ENCODE measurements at regions not wholly inside any gene's neighbourhood (a gene's known extent, or its start where the extent isn't known, plus 50 kb on each side); places are given as distances from the start of the nearest gene placed in this dataset.

DNA sequence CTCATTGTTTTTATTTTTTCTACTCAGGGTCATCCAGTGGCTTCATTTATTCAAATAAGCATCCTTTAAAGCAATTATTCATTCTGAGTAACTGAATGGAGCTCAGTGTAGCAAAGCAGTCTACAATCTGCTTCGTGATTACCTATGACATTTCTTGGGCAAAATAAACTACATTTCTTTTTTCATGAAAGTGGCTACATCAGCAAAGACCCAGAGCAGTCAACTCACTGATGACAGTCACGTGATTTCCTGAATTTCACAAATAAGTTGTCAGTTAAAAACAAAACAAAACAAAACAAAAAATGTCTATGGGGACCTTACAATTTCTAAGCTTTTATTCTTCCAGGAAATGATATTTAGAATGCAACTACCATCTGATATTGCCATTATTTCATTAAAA lies 182.1 kb downstream of the VEGFC start:
- Histone ChIP-seq H3T11ph (ENCODE audit: low read length) (no peak overlapping the region), H4K8ac (replicated peaks; ENCODE audit: insufficient read length, low read depth, low read length) (no peak overlapping the region), H3K56ac (ENCODE audit: insufficient read length, low read depth, low read length) (no peak overlapping the region), H3K4me1 (ENCODE audit: insufficient read depth, low read length) (no peaks in the 10 kb centered on the region), H3K4me2 (ENCODE audit: insufficient read depth, insufficient read length, low read length) (no peak overlapping the region), H2AFZ (ENCODE audit: low read length) (no peak overlapping the region), H3K4ac (ENCODE audit: low read depth, low read length) (no peak overlapping the region), H3K27me3 (ENCODE audit: insufficient read depth, low read length) (no peaks in the 10 kb centered on the region), H2BK20ac (ENCODE audit: low read depth, low read length, poor library complexity, severe bottlenecking) (no peak overlapping the region), H3K18ac (ENCODE audit: insufficient read length, low read depth, low read length) (no peak overlapping the region), H2BK5ac (ENCODE audit: insufficient read length, low read length) (no peak overlapping the region), H4K20me1 (ENCODE audit: control insufficient read depth, insufficient read depth, insufficient read length) (no peaks in the 10 kb centered on the region), H2BK120ac (ENCODE audit: low read depth, low read length, poor library complexity, severe bottlenecking) (no peak overlapping the region), H3K9ac (ENCODE audit: extremely low read depth, insufficient read length, low read length) (no peak overlapping the region), H3K27ac (ENCODE audit: insufficient read length, low read depth, low read length) (no peak overlapping the region), H3K79me2 (ENCODE audit: insufficient read depth, low read length) (no peaks in the 10 kb centered on the region), H3K14ac (ENCODE audit: insufficient read depth, low read length) (no peak overlapping the region), H2BK15ac (ENCODE audit: low read depth, low read length) (no peak overlapping the region), H3K23me2 (ENCODE audit: insufficient read length, low read depth, low read length, poor library complexity, severe bottlenecking) (no peaks in the 10 kb centered on the region), H3K23ac (ENCODE audit: insufficient read length, low read depth, low read length) (no peak overlapping the region), H3K9me3 (ENCODE audit: control insufficient read depth, low read depth, low read length) (no peaks in the 10 kb centered on the region), H4K91ac (ENCODE audit: insufficient read length, low read depth, low read length) (no peak overlapping the region), H3K79me1 (ENCODE audit: insufficient read depth, low read depth, low read length, poor library complexity, severe bottlenecking) (no peaks in the 10 kb centered on the region), H4K5ac (ENCODE audit: insufficient read length, low read depth, low read length) (no peak overlapping the region), H2BK12ac (ENCODE audit: insufficient read length, low read depth, low read length) (no peak overlapping the region), H2AK5ac (ENCODE audit: insufficient read length, low read length) (no peak overlapping the region)
- peaks cover 8 to 9% of the 10 kb centered on the region in 2 experiments for H3K4me1 Mint-ChIP-seq
- no CpG with 5 or more reads among the region's 2 CpGs for WGBS (ENCODE audit: extremely low coverage, insufficient read length, low lambda C conversion rate)
- DNase-seq: no peak
- no peak overlapping the region for H3K4me3 Mint-ChIP-seq
- H3K27me3 Mint-ChIP-seq (ENCODE audit: low read depth): no peaks in the 10 kb centered on the region
- TF ChIP-seq CTCF (conservative IDR thresholded peaks at IDR 0.05): no peak
- H3K27ac Mint-ChIP-seq: no peak overlapping the region
- H3K36me3 Mint-ChIP-seq (ENCODE audit: insufficient read depth in 1 of 3, low read depth in 3 of 3): no peaks in the 10 kb centered on the region
- no peaks in the 10 kb centered on the region for H3K9me3 Mint-ChIP-seq
